PFSK-1 (cell line): ENCODE measurements at regions not wholly inside any gene's neighbourhood (a gene's known extent, or its start where the extent isn't known, plus 50 kb on each side); places are given as distances from the start of the nearest gene placed in this dataset.

ENCODE experiments used
- FOXP2 ChIP-seq: optimal IDR thresholded peaks from 2 replicates; pipeline ENCODE3; 2011; ENCODE audit warnings: borderline replicate concordance, control low read depth, inconsistent platforms; ENCODE audit not compliant: insufficient read depth; ENCODE audit errors: extremely low read length, extremely low read depth
- POLR2AphosphoS5 ChIP-seq: IDR thresholded peaks from 2 replicates; pipeline ENCODE4 v1.6.1; 2012; ENCODE audit warnings: low read depth, mild to moderate bottlenecking, control low read depth, low read length, moderate library complexity
- SIN3A ChIP-seq: IDR thresholded peaks from 2 replicates; pipeline ENCODE4 v1.6.1; 2012; ENCODE audit warnings: mild to moderate bottlenecking, low read length, moderate library complexity, borderline replicate concordance; ENCODE audit not compliant: insufficient read depth
- TAF1 ChIP-seq: IDR thresholded peaks from 2 replicates; pipeline ENCODE4 v1.6.1; 2012; ENCODE audit warnings: low read length, control low read depth, borderline replicate concordance; ENCODE audit not compliant: insufficient read depth
- TF ChIP-seq, protein P1 (sequence below), 2 experiments: IDR thresholded peaks; 2 replicates each; pipeline versions ENCODE4 v1.6.1 to v1.8.0; 2011 to 2012; ENCODE audit warnings: low read depth in 2 of 2, low read length in 2 of 2, control low read depth in 1 of 2, inconsistent platforms in 1 of 2, mild to moderate bottlenecking in 1 of 2, moderate library complexity in 1 of 2; ENCODE audit not compliant: insufficient read depth in 1 of 2

- TF ChIP-seq FOXP2, result no peak
- TF ChIP-seq SIN3A, result no peak
- no peak for TF ChIP-seq POLR2AphosphoS5
- TF ChIP-seq, protein P1, sequence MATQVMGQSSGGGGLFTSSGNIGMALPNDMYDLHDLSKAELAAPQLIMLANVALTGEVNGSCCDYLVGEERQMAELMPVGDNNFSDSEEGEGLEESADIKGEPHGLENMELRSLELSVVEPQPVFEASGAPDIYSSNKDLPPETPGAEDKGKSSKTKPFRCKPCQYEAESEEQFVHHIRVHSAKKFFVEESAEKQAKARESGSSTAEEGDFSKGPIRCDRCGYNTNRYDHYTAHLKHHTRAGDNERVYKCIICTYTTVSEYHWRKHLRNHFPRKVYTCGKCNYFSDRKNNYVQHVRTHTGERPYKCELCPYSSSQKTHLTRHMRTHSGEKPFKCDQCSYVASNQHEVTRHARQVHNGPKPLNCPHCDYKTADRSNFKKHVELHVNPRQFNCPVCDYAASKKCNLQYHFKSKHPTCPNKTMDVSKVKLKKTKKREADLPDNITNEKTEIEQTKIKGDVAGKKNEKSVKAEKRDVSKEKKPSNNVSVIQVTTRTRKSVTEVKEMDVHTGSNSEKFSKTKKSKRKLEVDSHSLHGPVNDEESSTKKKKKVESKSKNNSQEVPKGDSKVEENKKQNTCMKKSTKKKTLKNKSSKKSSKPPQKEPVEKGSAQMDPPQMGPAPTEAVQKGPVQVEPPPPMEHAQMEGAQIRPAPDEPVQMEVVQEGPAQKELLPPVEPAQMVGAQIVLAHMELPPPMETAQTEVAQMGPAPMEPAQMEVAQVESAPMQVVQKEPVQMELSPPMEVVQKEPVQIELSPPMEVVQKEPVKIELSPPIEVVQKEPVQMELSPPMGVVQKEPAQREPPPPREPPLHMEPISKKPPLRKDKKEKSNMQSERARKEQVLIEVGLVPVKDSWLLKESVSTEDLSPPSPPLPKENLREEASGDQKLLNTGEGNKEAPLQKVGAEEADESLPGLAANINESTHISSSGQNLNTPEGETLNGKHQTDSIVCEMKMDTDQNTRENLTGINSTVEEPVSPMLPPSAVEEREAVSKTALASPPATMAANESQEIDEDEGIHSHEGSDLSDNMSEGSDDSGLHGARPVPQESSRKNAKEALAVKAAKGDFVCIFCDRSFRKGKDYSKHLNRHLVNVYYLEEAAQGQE (IDR thresholded peaks at IDR 0.05; ENCODE audit: insufficient read depth in 1 of 2, low read depth in 2 of 2, low read length in 2 of 2), result no peak
- no peak for TF ChIP-seq TAF1
Measured at GRCh38 chr9:86859056-86859455, 88.2 kb downstream of the GAS1 start.

DNA sequence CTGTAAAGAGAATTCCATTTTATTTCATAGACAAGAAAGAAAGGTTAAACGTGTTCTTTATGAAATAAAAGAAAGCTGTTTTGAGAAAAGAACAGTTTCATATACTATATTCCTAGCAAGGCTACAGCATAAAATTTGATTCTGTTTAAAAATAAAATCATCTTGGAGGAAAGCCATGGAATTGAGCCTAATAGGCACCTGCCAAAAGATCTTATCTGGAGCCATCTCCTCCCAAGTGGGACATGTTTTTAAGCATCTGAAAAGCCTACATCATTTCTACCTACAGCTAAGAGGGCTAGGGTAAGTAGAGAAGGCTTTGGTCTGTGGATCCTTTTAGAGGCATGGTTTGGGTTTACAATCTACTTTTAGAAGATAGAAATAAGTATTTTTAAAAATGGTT is 89.3 kb downstream of the GAS1 start:
- TF ChIP-seq SIN3A, result no peak
- TF ChIP-seq, protein P1 (IDR thresholded peaks at IDR 0.05; ENCODE audit: insufficient read depth in 1 of 2, low read depth in 2 of 2, low read length in 2 of 2), result no peak

DNA sequence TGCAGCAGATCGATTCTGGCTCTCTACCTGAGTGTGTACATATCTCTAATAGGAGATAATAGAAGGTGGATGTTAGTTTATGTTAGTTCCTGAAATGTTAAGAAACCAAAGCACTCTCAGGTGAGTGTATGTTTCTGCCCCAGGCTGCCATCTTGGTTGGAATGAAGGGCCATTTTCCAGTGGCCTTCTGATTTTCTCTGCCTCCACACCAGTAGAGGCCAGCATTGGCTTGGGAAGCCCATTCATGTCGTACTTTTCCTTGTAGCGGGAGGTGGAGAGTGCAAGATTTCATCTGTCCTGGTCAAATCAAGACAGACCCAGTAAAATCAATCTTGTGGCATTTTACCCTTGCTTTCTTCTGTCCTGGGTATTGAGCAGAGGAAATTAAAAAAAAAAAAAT is 91.0 kb downstream of the GAS1 start:
- TF ChIP-seq, protein P1 (IDR thresholded peaks at IDR 0.05; ENCODE audit: insufficient read depth in 1 of 2, low read depth in 2 of 2, low read length in 2 of 2), result no peak
- TF ChIP-seq FOXP2, result no peak
- no peak for TF ChIP-seq SIN3A

DNA sequence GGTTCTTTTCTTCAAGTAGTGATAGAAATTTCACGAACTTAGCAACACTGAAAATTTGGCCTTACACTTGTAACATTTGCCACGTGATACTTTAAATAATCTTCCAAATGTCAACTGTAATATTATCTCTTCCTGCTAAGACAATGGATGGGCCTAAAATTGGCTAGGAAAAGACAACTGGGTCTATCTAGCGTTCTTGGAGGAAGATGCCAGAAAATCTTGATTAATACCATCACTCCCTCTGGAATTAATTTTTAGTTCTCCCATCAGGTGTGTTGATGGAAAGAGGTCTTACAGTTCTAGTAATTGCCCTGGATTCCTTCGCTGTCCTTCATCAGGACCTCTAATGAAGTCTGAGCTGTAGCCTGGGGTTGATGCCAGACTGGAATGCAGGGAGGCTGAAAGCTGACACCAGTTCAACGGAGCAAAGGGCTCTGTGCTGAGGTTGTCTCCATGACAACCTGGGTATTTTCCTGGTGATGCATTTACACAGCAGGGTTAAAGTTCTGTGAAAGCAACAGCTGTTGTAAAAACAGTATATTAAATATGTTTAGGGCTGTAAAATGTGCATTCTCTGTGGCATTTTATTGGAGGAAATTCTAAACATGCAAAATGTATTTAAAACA is 92.3 kb downstream of the GAS1 start:
- TF ChIP-seq POLR2AphosphoS5 (no peak), TAF1 (no peak)

DNA sequence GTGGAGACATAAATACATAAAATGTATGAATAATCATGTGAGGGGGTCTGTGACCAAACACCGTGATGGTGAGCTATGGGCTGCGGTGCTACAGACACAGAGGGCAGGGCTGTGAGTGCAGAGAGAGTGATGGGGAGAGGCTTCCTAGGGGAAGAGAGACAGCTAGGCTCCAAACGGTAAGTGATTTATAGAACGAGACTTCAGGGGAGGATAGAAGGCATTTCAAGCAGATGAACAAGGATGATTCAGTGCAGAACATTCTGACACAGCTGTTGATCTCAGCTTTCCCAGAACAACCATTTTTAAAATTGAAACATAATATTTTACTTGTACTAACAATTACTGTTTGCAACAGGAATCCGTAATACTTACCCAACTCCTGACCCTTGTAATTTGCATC is 100.7 kb downstream of the GAS1 start:
- TF ChIP-seq SIN3A (no peak), FOXP2 (no peak), TAF1 (no peak), POLR2AphosphoS5 (no peak)
- TF ChIP-seq, protein P1 (IDR thresholded peaks at IDR 0.05; ENCODE audit: insufficient read depth in 1 of 2, low read depth in 2 of 2, low read length in 2 of 2), result no peak

GRCh38 chr9:86843206-86843605 is 104.1 kb downstream of the GAS1 start:
- TF ChIP-seq POLR2AphosphoS5 (no peak), SIN3A (no peak), FOXP2 (no peak), TAF1 (no peak)
- TF ChIP-seq, protein P1 (IDR thresholded peaks at IDR 0.05; ENCODE audit: insufficient read depth in 1 of 2, low read depth in 2 of 2, low read length in 2 of 2), result no peak
